Hepatic stellate cell (primary cell): ENCODE measurements at regions not wholly inside any gene's neighbourhood (a gene's known extent, or its start where the extent isn't known, plus 50 kb on each side); places are given as distances from the start of the nearest gene placed in this dataset.

Source experiments
- DNase-seq: peaks from one replicate; pipeline ENCODE4 v3.0.0; 2011; ENCODE audit warnings: low spot score

- DNase-seq: no peak
Measured at GRCh38 chr13:26932465-26932864, 171.9 kb upstream of the GPR12 start.

- DNase-seq: peak; percentile 73
Measured at GRCh38 chr13:26929971-26930730, 169.6 kb upstream of the GPR12 start.

DNA sequence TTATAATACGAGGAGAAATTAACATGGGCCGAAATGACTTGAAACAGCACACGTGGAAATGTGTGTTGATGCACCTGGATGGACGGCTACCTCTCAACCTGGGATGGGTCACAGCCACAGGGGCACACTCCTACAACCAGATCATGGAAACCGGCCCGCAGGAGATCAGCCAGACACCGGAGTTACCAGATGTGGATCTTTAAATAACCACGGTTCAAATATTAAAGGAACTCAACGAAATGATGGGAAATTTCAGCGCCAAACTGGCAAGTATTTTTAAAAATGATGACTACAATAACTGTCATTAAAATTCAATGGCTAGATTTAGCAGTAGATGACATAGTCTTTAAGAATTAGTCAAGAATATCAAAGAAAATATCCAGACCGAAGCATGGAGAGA, 166.9 kb upstream of the GPR12 start:
- DNase-seq: no peak

- no peak for DNase-seq
Measured at GRCh38 chr13:26926371-26926770, 165.8 kb upstream of the GPR12 start.

- peak; percentile 24 for DNase-seq
Measured at GRCh38 chr13:26923824-26924605, 163.4 kb upstream of the GPR12 start.

DNA sequence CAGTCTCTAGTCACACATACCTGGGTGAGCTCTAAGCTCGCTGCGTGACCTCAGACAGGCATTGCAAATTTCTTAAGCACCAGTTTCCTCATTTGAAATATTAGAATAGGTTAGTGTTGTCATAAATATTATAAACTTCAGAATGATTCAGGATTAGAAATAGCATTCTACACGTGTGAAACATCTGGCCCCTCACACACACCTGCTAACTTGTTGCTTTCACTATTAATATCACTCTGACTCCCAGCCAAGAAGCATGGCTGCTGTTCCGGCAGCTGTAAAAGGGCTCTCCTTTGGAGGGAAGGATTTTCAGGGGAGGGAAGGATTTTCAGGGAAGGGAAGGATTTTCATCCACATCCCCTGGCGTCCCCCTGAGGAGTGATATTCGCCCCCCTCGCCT, 161.3 kb upstream of the GPR12 start:
- DNase-seq: no peak

DNA sequence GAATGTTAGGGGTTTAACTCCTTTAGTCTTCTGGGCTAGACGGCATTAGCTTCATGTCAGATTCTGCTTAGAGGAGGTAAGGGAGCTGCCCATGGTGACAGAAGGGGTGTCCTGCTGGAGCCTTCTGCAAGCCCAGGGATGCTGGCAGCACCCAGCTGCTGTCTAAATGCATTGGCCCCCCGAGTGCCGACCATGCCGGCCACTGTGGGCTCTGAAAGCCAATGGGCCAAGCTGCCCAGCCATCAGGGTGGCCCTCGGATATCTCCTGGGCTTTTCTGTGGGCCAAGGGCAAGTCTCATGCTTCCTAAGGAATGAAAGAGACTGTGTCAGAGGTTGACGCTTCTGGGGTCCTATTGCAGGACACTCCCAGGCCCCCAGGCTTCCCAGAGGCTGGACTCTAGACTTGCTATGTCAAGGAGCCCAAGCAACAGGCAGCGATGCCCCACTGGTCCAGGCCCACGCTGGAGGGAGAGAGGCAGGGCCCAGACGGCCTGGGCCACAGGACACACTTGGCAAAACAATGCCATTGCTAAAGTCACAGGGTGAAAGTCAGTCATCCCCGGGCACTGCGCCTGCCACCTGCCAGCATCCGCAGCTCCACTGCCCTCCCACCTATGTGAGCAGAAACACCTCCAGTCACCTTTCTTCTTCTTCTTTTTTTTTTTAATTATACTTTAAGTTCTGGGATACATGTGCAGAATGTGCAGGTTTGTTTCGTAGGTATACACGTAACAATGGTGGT, 160.2 kb upstream of the GPR12 start:
- no peak for DNase-seq

DNA sequence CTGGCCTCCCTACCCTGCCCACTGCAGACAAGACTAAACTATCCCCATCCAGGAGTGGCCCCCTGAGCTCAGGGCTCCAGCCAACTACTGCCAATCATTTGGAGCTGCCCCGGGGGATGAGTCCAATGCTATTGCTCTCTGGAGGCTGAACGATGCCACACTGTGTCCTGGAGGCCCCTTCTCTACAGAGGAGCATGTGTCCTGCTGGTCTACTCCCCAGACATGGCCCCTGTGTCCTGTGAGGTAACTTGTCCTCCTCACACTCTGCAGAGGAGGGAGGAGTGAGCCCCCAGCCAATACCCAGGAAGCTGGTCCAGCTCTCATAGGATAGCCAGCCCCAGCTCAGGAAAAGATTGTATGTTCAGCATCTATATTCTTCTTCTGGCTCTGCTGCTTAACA, 159.1 kb upstream of the GPR12 start:
- DNase-seq: no peak

GRCh38 chr13:26919311-26919710, 158.7 kb upstream of the GPR12 start:
- DNase-seq: no peak

DNA sequence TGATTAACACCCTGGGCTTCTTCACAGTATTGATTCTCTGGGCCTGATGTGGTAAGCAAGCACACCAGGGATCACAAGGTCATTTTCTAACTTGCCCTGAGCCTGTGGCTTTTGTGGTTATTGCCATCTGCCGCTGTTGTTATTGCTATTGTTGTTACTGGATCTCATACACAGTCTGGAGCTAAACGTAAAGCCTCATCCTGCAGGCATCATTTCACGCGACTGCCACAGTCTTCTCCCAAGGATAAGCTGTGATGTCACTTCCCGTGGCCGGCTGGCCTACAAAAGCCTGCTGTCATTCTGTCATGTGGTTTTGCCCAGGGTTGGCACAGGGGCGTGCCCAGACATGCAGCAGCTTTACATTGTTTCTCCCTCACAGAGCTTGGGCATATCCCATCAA, 154.0 kb upstream of the GPR12 start:
- DNase-seq: no peak

DNA sequence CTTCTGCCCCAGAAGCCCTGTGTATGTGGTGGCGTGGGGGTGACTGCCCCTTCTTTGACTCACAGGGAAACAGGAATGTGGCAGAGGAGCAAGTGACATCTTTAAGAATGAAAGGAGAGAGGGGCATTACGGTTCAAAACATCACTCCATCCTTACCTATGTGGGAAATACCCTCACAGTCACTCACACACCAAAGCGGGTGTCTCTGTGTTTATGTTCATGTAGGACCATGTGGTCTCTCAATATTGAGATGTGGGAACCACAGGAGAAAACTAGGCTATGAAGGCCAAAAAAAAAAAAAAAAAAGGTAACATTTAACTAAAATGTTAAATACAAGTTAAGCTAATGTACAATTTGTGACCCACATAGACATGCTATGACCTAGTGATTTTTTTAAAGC, 153.6 kb upstream of the GPR12 start:
- no peak for DNase-seq

- no peak for DNase-seq
Measured at GRCh38 chr13:26910754-26911465, 150.3 kb upstream of the GPR12 start.

DNA sequence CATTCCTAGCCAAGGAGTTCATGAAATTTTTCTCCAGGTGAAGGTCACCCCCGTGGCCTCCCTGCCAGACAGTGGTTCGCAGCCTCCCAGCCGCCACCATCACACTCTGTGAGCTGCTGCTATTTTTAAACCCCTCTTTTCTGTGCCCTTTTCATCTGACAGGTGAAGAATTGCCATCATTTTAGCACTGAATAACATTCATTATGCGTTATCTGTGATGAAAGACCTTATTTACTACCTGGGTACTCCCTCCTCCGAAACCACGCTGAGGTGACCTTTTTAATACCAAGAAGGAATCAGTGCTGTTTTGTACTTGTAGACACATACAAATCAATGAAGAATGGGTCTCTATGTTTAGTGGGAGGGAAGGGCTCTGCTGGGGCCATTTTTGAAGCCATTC, 148.9 kb upstream of the GPR12 start:
- DNase-seq: no peak

DNA sequence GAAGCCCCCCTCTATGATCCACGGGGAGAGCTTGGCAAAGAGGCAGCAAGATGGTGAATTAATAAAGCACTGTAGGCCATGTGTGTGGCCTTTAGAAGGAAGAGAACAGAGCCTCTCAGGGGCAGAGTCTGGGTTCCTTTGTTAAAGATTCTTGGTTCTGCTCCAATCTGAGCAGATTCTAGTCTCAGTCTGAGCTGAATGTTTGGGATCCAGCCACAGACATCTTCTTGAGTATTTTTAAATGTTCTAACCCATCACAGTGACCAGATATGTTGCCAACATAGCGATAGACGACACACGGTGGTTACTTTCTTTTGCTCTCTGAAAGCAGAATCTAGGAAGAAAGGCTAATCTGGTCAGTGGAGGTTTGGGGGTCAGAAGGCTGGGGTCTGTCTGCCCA, 147.5 kb upstream of the GPR12 start:
- DNase-seq: no peak

DNA sequence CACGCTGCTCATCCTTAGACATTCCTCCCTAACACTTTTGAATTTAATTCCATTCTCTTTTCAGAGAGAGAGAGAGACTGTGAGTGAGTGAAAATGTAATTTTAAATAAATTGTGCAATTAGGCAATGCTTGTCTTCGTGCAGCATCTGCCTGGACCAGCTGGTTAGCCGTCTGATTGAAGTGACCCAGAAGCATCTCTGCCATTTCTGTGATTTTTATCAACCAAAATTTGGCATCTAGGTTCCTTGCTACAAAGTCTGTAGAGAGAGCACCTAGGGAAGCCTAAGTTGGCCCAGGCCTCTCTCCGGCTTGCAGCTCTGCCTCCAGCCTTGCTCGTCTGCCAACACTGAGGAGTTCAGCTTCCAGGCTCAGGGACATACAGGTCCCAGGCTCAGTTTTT, 138.6 kb upstream of the GPR12 start:
- DNase-seq: no peak

GRCh38 chr13:26897706-26898550, 137.3 kb upstream of the GPR12 start:
- DNase-seq: no peak

DNA sequence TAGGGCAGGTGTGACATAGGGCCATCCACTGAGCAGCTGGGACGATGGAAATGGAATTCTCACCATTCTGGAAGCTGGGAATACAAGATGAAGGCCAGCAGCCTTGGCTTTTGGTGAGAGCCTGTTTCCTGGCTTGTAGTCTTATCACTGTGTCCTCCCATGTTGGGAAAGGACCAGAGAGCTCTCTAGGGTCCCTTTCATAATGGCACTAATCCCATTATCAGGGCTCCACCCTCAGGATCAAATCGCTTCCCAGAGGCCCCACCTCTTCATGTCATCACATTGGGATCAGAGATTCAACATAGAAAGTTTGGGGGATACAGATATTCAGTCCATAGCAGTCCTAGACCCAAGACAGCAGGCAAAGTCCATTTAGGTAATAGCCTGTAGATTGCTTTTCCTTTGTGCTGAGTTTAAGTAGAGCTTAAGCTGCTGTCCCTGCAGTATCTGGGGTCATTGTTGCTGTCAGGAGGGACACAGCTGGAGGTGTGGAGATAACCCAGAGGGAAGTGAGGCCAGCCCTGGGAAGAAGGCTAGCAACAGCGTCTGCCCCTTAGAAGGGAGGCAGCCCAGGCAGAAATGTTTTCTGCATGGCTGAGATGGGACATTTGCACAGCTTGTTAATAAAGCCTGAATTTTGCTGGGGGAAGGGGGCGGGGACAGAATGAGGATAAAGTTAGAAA, 136.5 kb upstream of the GPR12 start:
- no peak for DNase-seq

- DNase-seq: no peak
Measured at GRCh38 chr13:26895808-26896466, 135.4 kb upstream of the GPR12 start.

DNA sequence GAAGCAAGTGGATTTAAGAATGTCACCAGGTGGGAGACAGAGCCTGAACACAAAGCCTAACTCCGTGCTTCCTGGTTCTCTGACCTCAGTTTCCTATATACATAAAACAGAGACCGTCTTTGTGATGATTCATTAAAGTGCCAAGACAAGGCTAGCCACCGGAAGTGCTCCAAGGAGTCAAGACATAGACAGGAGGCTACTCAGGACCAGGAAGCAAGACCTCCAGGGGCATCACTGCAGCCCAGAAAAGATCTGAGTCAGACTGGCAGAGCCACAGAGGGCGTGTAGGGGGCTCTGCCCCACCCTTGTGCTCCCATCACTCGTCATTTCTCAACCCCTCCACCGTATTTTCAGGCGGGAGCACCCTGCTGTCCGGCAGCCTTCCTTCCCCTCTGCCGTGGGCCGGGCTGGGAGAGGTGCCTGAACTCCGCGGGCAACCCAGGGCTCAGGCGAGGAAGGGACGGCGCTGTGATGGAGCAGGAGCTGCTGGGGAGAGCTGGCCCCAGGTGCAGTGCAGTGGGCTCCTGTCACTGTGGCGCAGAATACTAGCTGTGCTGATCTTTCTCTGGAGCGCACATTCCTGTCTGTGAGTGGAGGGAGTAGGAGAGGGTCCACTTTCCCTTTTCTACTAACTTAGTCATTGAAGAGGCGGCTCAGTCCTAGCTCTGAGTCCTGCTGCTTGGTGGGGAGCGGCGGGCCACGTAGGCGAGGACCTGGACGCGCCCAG, 134.7 kb upstream of the GPR12 start:
- DNase-seq: no peak

GRCh38 chr13:26888632-26889031, 128.0 kb upstream of the GPR12 start:
- no peak for DNase-seq
